ENCODE measurements at regions not wholly inside any gene's neighbourhood (a gene's known extent, or its start where the extent isn't known, plus 50 kb on each side); places are given as distances from the start of the nearest gene placed in this dataset.

- Histone ChIP-seq H4K5ac (ENCODE audit: insufficient read length, low read depth, low read length) (no peak overlapping the region), H2AK5ac (ENCODE audit: insufficient read length, low read length) (no peak overlapping the region), H3K23ac (ENCODE audit: insufficient read length, low read depth, low read length) (no peak overlapping the region), H3K9me3 (ENCODE audit: control insufficient read depth, low read depth, low read length) (no peaks in the 10 kb centered on the region), H3K14ac (ENCODE audit: insufficient read depth, low read length) (no peak overlapping the region), H3K79me1 (ENCODE audit: insufficient read depth, low read depth, low read length, poor library complexity, severe bottlenecking) (no peaks in the 10 kb centered on the region), H3K4me2 (ENCODE audit: insufficient read depth, insufficient read length, low read length) (no peak overlapping the region), H3K4ac (ENCODE audit: low read depth, low read length) (no peak overlapping the region), H2AFZ (ENCODE audit: low read length) (peak overlapping the region; percentile 56), H3K79me2 (ENCODE audit: insufficient read depth, low read length) (no peaks in the 10 kb centered on the region), H2BK20ac (ENCODE audit: low read depth, low read length, poor library complexity, severe bottlenecking) (no peak overlapping the region), H4K91ac (ENCODE audit: insufficient read length, low read depth, low read length) (no peak overlapping the region), H3K18ac (ENCODE audit: insufficient read length, low read depth, low read length) (no peak overlapping the region), H3K27me3 (ENCODE audit: insufficient read depth, low read length) (no peaks in the 10 kb centered on the region), H3T11ph (ENCODE audit: low read length) (no peak overlapping the region), H2BK120ac (ENCODE audit: low read depth, low read length, poor library complexity, severe bottlenecking) (no peak overlapping the region), H3K4me1 (ENCODE audit: insufficient read depth, low read length) (peaks cover 6% of the 10 kb centered on the region; the same call in 1 of the 2 replicates), H3K9ac (ENCODE audit: extremely low read depth, insufficient read length, low read length) (no peak overlapping the region), H4K8ac (replicated peaks; ENCODE audit: insufficient read length, low read depth, low read length) (no peak overlapping the region), H3K27ac (ENCODE audit: insufficient read length, low read depth, low read length) (no peak overlapping the region), H3K56ac (ENCODE audit: insufficient read length, low read depth, low read length) (no peak overlapping the region), H3K23me2 (ENCODE audit: insufficient read length, low read depth, low read length, poor library complexity, severe bottlenecking) (no peaks in the 10 kb centered on the region), H2BK15ac (ENCODE audit: low read depth, low read length) (no peak overlapping the region), H2BK5ac (ENCODE audit: insufficient read length, low read length) (no peak overlapping the region), H2BK12ac (ENCODE audit: insufficient read length, low read depth, low read length) (no peak overlapping the region), H4K20me1 (ENCODE audit: control insufficient read depth, insufficient read depth, insufficient read length) (no peaks in the 10 kb centered on the region)
- Mint-ChIP-seq H3K27me3 (ENCODE audit: low read depth) (no peaks in the 10 kb centered on the region), H3K27ac (peak overlapping the region; percentile 7 to 48 (median 26); a peak in 3 of 7 replicates), H3K4me3 (no peak overlapping the region), H3K36me3 (ENCODE audit: insufficient read depth in 1 of 3, low read depth in 3 of 3) (peaks cover 0 to 9% (median 7%) of the 10 kb centered on the region in 3 experiments; a peak in 4 of 7 replicates), H3K9me3 (peaks cover 0 to 3% of the 10 kb centered on the region in 2 experiments; a peak in 3 of 5 replicates), H3K4me1 (peaks cover 48 to 52% of the 10 kb centered on the region in 2 experiments)
- TF ChIP-seq, protein P1, sequence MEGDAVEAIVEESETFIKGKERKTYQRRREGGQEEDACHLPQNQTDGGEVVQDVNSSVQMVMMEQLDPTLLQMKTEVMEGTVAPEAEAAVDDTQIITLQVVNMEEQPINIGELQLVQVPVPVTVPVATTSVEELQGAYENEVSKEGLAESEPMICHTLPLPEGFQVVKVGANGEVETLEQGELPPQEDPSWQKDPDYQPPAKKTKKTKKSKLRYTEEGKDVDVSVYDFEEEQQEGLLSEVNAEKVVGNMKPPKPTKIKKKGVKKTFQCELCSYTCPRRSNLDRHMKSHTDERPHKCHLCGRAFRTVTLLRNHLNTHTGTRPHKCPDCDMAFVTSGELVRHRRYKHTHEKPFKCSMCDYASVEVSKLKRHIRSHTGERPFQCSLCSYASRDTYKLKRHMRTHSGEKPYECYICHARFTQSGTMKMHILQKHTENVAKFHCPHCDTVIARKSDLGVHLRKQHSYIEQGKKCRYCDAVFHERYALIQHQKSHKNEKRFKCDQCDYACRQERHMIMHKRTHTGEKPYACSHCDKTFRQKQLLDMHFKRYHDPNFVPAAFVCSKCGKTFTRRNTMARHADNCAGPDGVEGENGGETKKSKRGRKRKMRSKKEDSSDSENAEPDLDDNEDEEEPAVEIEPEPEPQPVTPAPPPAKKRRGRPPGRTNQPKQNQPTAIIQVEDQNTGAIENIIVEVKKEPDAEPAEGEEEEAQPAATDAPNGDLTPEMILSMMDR (conservative IDR thresholded peaks at IDR 0.05) = no peak
- no peak for DNase-seq
- 100% methylated on average over 1 of the region's 3 CpGs for WGBS (ENCODE audit: extremely low coverage, insufficient read length, low lambda C conversion rate)
These were observed 311.5 kb downstream of the HDGFL1 start for GRCh38 chr6:22880686-22881433.
